PC-3 (cell line): ENCODE measurements at regions not wholly inside any gene's neighbourhood (a gene's known extent, or its start where the extent isn't known, plus 50 kb on each side); places are given as distances from the start of the nearest gene placed in this dataset.

ENCODE experiments used
- ATAC-seq: fragments of 200-7000 bp; cut with Tn5 transposase; 2 replicates; pipeline ENCODE4 v1.9.1; 2020; ENCODE audit warnings: mild to moderate bottlenecking, moderate library complexity
- BruUV-seq: library from RNA; stranded (reverse); fragments of 400-500 nt; replicated peaks from 2 replicates; lab custom pipeline; 2021; lab: Mats Ljungman, UMichigan
- CTCF ChIA-PET: fragments of 300-600 bp; sonication (Branson Sonifier 250); formaldehyde crosslinking; loops from one replicate; lab custom pipeline; 2022; ENCODE audit warnings: antibody characterized with exemption; lab: Charles Lee
- POLR2A ChIA-PET: fragments of 300-600 bp; sonication (Branson Sonifier 250); formaldehyde crosslinking; loops from one replicate; lab custom pipeline; 2022; ENCODE audit warnings: antibody characterized with exemption; ENCODE audit not compliant: unreplicated experiment; lab: Charles Lee
- DNase-seq: peaks from one replicate; pipeline ENCODE4 v3.0.0-alpha.2; 2015
- H2AFZ ChIP-seq: fragments of 300-600 bp; sonication (generic); 2 replicates; pipeline ENCODE4 v1.6.0; 2016; ENCODE audit warnings: antibody characterized with exemption, low read length
- H3F3A ChIP-seq: fragments of 300-600 bp; sonication (generic); one replicate; pipeline ENCODE4 v1.6.0; 2017; ENCODE audit warnings: antibody characterized with exemption, low read length, control low read depth, mild to moderate bottlenecking; ENCODE audit not compliant: unreplicated experiment
- H3K27ac ChIP-seq: fragments of 300-600 bp; sonication (generic); 2 replicates; pipeline ENCODE4 v1.5.1; 2016; ENCODE audit warnings: mild to moderate bottlenecking, low read length
- H3K27me3 ChIP-seq: fragments of 300-600 bp; sonication (generic); 2 replicates; pipeline ENCODE4 v1.6.1; 2016; ENCODE audit warnings: low read length, mixed read lengths
- H3K36me3 ChIP-seq: fragments of 300-600 bp; sonication (generic); 2 replicates; pipeline ENCODE4 v1.6.1; 2016; ENCODE audit warnings: low read depth, mixed run types, low read length, mixed read lengths
- H3K4me1 ChIP-seq: fragments of 300-600 bp; sonication (generic); 2 replicates; pipeline ENCODE4 v1.5.1; 2016; ENCODE audit warnings: low read length; ENCODE audit not compliant: insufficient read depth
- H3K4me2 ChIP-seq: fragments of 300-600 bp; sonication (generic); 2 replicates; pipeline ENCODE4 v1.6.0; 2016; ENCODE audit warnings: low read length
- H3K4me3 ChIP-seq: fragments of 300-600 bp; sonication (generic); 2 replicates; pipeline ENCODE4 v1.5.1; 2016; ENCODE audit warnings: mild to moderate bottlenecking, low read length, mixed read lengths
- H3K79me2 ChIP-seq: fragments of 300-600 bp; sonication (generic); 2 replicates; pipeline ENCODE4 v1.6.1; 2017; ENCODE audit warnings: low read length, mixed read lengths
- H3K9ac ChIP-seq: fragments of 300-600 bp; sonication (generic); 2 replicates; pipeline ENCODE4 v1.6.0; 2016; ENCODE audit warnings: mild to moderate bottlenecking, low read length
- H3K9me2 ChIP-seq: fragments of 300-600 bp; sonication (generic); replicated peaks from 2 replicates; pipeline ENCODE4 v1.6.1; 2016; ENCODE audit warnings: mixed run types, low read length, mixed read lengths
- H3K9me3 ChIP-seq: fragments of 300-600 bp; sonication (generic); 2 replicates; pipeline ENCODE4 v1.6.1; 2016; ENCODE audit warnings: low read length, mixed read lengths
- H4K20me1 ChIP-seq: fragments of 300-600 bp; sonication (generic); 2 replicates; pipeline ENCODE4 v1.6.1; 2016; ENCODE audit warnings: low read length, mixed read lengths
- CTCF ChIP-seq: fragments of 300-600 bp; sonication (generic); conservative IDR thresholded peaks from 2 replicates; pipeline ENCODE4 v1.5.1; 2017; ENCODE audit warnings: antibody characterized with exemption, low read depth, mild to moderate bottlenecking, low read length
- EZH2 ChIP-seq: fragments of 300-600 bp; sonication (generic); IDR thresholded peaks from one replicate; pipeline ENCODE4 v1.6.1; 2017; ENCODE audit warnings: antibody characterized with exemption, mild to moderate bottlenecking, low read length; ENCODE audit not compliant: unreplicated experiment
- EZH2phosphoT487 ChIP-seq: fragments of 300-600 bp; sonication (generic); IDR thresholded peaks from 2 replicates; pipeline ENCODE4 v1.6.1; 2018; ENCODE audit warnings: mild to moderate bottlenecking, antibody characterized with exemption, low read length, borderline replicate concordance
- intact Hi-C: fragments of 100-400 bp; cut with micrococcal nuclease; formaldehyde crosslinking; loops from 2 replicates; pipeline ENCODE4 v1.9.0; 2023

GRCh38 chr6:3535776-3536435 is 79.1 kb upstream of the SLC22A23 start:
- ATAC-seq, result no peak
- CTCF ChIA-PET, result no interaction called here
- no TSS peak for BruUV-seq

GRCh38 chr6:3535033-3535775 is 78.4 kb upstream of the SLC22A23 start:
- Histone ChIP-seq H3K4me2 (no peak overlapping the region), H4K20me1 (no peaks in the 10 kb centered on the region), H3K9me3 (no peaks in the 10 kb centered on the region), H2AFZ (no peak overlapping the region), H3F3A (no peaks in the 10 kb centered on the region), H3K36me3 (no peaks in the 10 kb centered on the region), H3K27me3 (no peaks in the 10 kb centered on the region), H3K27ac (no peak overlapping the region), H3K4me3 (no peak overlapping the region), H3K4me1 (peaks cover 9% of the 10 kb centered on the region; the same call in 1 of the 2 replicates), H3K9me2 (no peaks in the 10 kb centered on the region), H3K9ac (no peak overlapping the region), H3K79me2 (no peaks in the 10 kb centered on the region)
- intact Hi-C loops, result no loop called here
- TF ChIP-seq CTCF (no peak), EZH2 (no peak), EZH2phosphoT487 (no peak)
- ChIA-PET CTCF (no interaction called here), POLR2A (no interaction called here)
- BruUV-seq, result no TSS peak
- DNase-seq (no peak), ATAC-seq (no peak)

More at GRCh38 chr6:3535776-3536435, 79.1 kb upstream of the SLC22A23 start:
- H3K36me3 ChIP-seq, result no peaks in the 10 kb centered on the region
- H3K4me1 ChIP-seq, result peaks cover 9% of the 10 kb centered on the region; the same call in 1 of the 2 replicates
- H3K9me3 ChIP-seq, result no peaks in the 10 kb centered on the region
- H2AFZ ChIP-seq, result no peak overlapping the region
- H4K20me1 ChIP-seq, result no peaks in the 10 kb centered on the region
- H3K4me3 ChIP-seq, result no peak overlapping the region
- H3K27me3 ChIP-seq, result no peaks in the 10 kb centered on the region
- no peaks in the 10 kb centered on the region for H3F3A ChIP-seq
- H3K9ac ChIP-seq, result no peak overlapping the region
- DNase-seq, result no peak
- intact Hi-C loops, result no loop called here
- H3K27ac ChIP-seq, result no peak overlapping the region
- no peaks in the 10 kb centered on the region for H3K79me2 ChIP-seq
- TF ChIP-seq EZH2, result no peak
- no peak for TF ChIP-seq CTCF
- TF ChIP-seq EZH2phosphoT487, result no peak
- POLR2A ChIA-PET, result no interaction called here
- H3K4me2 ChIP-seq, result no peak overlapping the region
- no peaks in the 10 kb centered on the region for H3K9me2 ChIP-seq

- no peak overlapping the region for H3K4me3 ChIP-seq
- no peaks in the 10 kb centered on the region for H3K9me2 ChIP-seq
- POLR2A ChIA-PET, result no interaction called here
Observed at GRCh38 chr6:3534599-3534998, 77.7 kb upstream of the SLC22A23 start.

More at GRCh38 chr6:3534599-3534998, 77.7 kb upstream of the SLC22A23 start:
- DNase-seq, result peak; percentile 31
- Histone ChIP-seq H3F3A (no peaks in the 10 kb centered on the region), H3K27me3 (no peaks in the 10 kb centered on the region), H3K9me3 (no peaks in the 10 kb centered on the region), H3K36me3 (no peaks in the 10 kb centered on the region), H3K27ac (no peak overlapping the region), H3K4me2 (no peak overlapping the region), H4K20me1 (no peaks in the 10 kb centered on the region), H3K9ac (no peak overlapping the region), H3K79me2 (no peaks in the 10 kb centered on the region), H2AFZ (no peak overlapping the region), H3K4me1 (peaks cover 9% of the 10 kb centered on the region; the same call in 1 of the 2 replicates)
- no peak for ATAC-seq
- BruUV-seq, result no TSS peak
- no peak for TF ChIP-seq CTCF
- TF ChIP-seq EZH2phosphoT487, result no peak
- no peak for TF ChIP-seq EZH2
- intact Hi-C loops, result no loop called here
- CTCF ChIA-PET, result no interaction called here
